K562 (cell line): ENCODE measurements at regions not wholly inside any gene's neighbourhood (a gene's known extent, or its start where the extent isn't known, plus 50 kb on each side); places are given as distances from the start of the nearest gene placed in this dataset.

Experiments
- CBX3 ChIP-seq, 2 experiments: IDR thresholded peaks; 1 replicate in 1 of 2; 2 replicates in 1 of 2; pipeline ENCODE4 v1.6.1; 2012; ENCODE audit warnings: inconsistent platforms in 2 of 2, low read length in 2 of 2, borderline replicate concordance in 1 of 2, control low read depth in 1 of 2
- FOXJ3 ChIP-seq: sonication (generic); formaldehyde crosslinking; IDR thresholded peaks from 2 replicates; pipeline ENCODE4 v1.4.0; 2020; ENCODE audit warnings: mild to moderate bottlenecking, missing genetic modification reagents
- FOXK2 ChIP-seq, 2 experiments: fragments of 450-650 bp; IDR thresholded peaks in 1 of 2; conservative IDR thresholded peaks in 1 of 2; 2 replicates each; pipeline ENCODE4 v1.6.1; 2016; ENCODE audit warnings: low read depth in 2 of 2, mild to moderate bottlenecking in 1 of 2
- HDAC1 ChIP-seq, 2 experiments: fragments of 450-650 bp; IDR thresholded peaks; 2 replicates each; pipeline ENCODE4 v1.6.1; 2016 to 2017; ENCODE audit warnings: inconsistent platforms in 1 of 2, mild to moderate bottlenecking in 1 of 2, moderate library complexity in 1 of 2
- HMGN3 ChIP-seq: IDR thresholded peaks from 2 replicates; pipeline ENCODE4 v1.6.1; 2011; ENCODE audit warnings: borderline replicate concordance, low read depth, mild to moderate bottlenecking, mixed read lengths, low read length; ENCODE audit not compliant: insufficient read length; ENCODE audit errors: extremely low read depth
- HOXB6 ChIP-seq: fragments of 250-450 bp; sonication (Bioruptor Pico); IDR thresholded peaks from 2 replicates; pipeline ENCODE4 v1.5.1; 2022; ENCODE audit warnings: mild to moderate bottlenecking, borderline replicate concordance
- MAFK ChIP-seq: IDR thresholded peaks from 2 replicates; pipeline ENCODE4 v1.6.1; 2011; ENCODE audit warnings: low read length, improper control_type of control experiment
- NEUROD1 ChIP-seq: fragments of 150-350 bp; IDR thresholded peaks from 2 replicates; pipeline ENCODE4 v1.6.1; 2014; ENCODE audit warnings: borderline replicate concordance, low read length, low read depth; ENCODE audit not compliant: partially characterized antibody
- SLC30A9 ChIP-seq: fragments of 250-450 bp; sonication (Bioruptor Pico); IDR thresholded peaks from 2 replicates; pipeline ENCODE4 v1.8.0; 2022; ENCODE audit warnings: mild to moderate bottlenecking, moderate library complexity
- SMAD2 ChIP-seq: fragments of 150-350 bp; IDR thresholded peaks from 2 replicates; pipeline ENCODE4 v1.6.1; 2014; ENCODE audit warnings: low read depth, mild to moderate bottlenecking, low read length
- U2AF1 ChIP-seq: fragments of 200-400 bp; formaldehyde crosslinking; optimal IDR thresholded peaks from 2 replicates; pipeline ENCODE3; 2017; ENCODE audit warnings: mild to moderate bottlenecking, low read depth, low read length, moderate library complexity
- ZNF165 ChIP-seq: fragments of 250-450 bp; sonication (Bioruptor Pico); IDR thresholded peaks from 2 replicates; pipeline ENCODE4 v1.4.0; 2020; ENCODE audit warnings: borderline replicate concordance
- ZNF311 ChIP-seq: fragments of 250-450 bp; sonication (Bioruptor Pico); IDR thresholded peaks from 2 replicates; pipeline ENCODE4 v1.4.0; 2020; ENCODE audit warnings: mild to moderate bottlenecking, moderate library complexity
- ZNF583 ChIP-seq: fragments of 250-450 bp; sonication (Bioruptor Pico); IDR thresholded peaks from 2 replicates; pipeline ENCODE4 v1.4.0; 2020
- ZNF668 ChIP-seq: fragments of 250-450 bp; sonication (Bioruptor Pico); IDR thresholded peaks from 2 replicates; pipeline ENCODE4 v1.8.0; 2022; ENCODE audit warnings: mild to moderate bottlenecking, inconsistent platforms
- ZNF778 ChIP-seq: fragments of 450-650 bp; formaldehyde crosslinking; IDR thresholded peaks from 2 replicates; pipeline ENCODE4 v1.4.0; 2020; ENCODE audit warnings: mild to moderate bottlenecking, moderate library complexity
- TF ChIP-seq, protein P1 (sequence below), 2 experiments: fragments of 200-800 bp in 1 of 2; sonication (Bioruptor generic) in 1 of 2; sonication (generic) in 1 of 2; formaldehyde crosslinking in 1 of 2; IDR thresholded peaks in 1 of 2; conservative IDR thresholded peaks in 1 of 2; 2 replicates each; pipeline versions ENCODE4 v1.5.0 to v1.6.1; 2016 to 2020; ENCODE audit warnings: missing compliant biosample characterization in 1 of 2, missing genetic modification characterization in 1 of 2, missing genetic modification reagents in 1 of 2
- TF ChIP-seq, protein P2 (sequence below): IDR thresholded peaks from 2 replicates; pipeline ENCODE4 v1.6.1; 2012; ENCODE audit warnings: low read depth, low read length, improper control_type of control experiment, borderline replicate concordance
- TF ChIP-seq, protein P3 (sequence below): fragments of 450-650 bp; formaldehyde crosslinking; IDR thresholded peaks from 2 replicates; pipeline ENCODE4 v1.4.0; 2020; ENCODE audit warnings: mild to moderate bottlenecking, moderate library complexity
- TF ChIP-seq, protein P4 (sequence below): fragments of 250-450 bp; sonication (Bioruptor Pico); IDR thresholded peaks from 2 replicates; pipeline ENCODE4 v1.8.0; 2022; ENCODE audit warnings: moderate library complexity, mild to moderate bottlenecking, inconsistent platforms

DNA sequence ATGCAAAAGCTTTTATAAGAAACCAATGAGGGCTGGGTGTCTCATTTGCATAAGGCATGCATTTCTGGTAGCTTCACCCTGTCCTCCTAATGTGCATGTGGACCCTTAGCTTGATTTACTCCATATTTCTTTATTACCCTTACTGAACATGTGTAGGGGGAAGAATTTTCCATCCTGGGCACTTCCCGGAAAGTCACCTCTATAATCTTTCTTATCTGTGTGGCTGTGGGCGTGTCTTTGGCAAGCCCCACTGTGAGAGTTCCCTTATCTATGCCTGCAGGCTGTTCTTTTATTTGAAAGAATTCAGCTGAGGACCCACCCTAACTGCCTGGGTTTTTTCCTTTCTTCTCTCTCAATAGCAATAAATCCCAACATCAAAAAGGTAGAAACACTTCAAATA is 627.8 kb downstream of the DOK5 start (continued):
- 0 out of 4 replicates have a peak, but pooled peaks of 1 of the 2 experiments have one; percentile 20 for TF ChIP-seq HDAC1 (IDR thresholded peaks at IDR 0.05)
- TF ChIP-seq MAFK: 0 out of 2 replicates have a peak, but pooled peaks have one; percentile 2
- peak; percentile 81; the same call in 1 of the 2 replicates for TF ChIP-seq ZNF668
- no peak for TF ChIP-seq FOXJ3 (CRISPR knock-in tag)
- no peak for TF ChIP-seq HOXB6 (CRISPR knock-in tag)
- TF ChIP-seq ZNF165 (CRISPR knock-in tag): peak; percentile 91; the same call in 1 of the 2 replicates
- peak; percentile 94 for TF ChIP-seq ZNF583
- TF ChIP-seq, protein P1, sequence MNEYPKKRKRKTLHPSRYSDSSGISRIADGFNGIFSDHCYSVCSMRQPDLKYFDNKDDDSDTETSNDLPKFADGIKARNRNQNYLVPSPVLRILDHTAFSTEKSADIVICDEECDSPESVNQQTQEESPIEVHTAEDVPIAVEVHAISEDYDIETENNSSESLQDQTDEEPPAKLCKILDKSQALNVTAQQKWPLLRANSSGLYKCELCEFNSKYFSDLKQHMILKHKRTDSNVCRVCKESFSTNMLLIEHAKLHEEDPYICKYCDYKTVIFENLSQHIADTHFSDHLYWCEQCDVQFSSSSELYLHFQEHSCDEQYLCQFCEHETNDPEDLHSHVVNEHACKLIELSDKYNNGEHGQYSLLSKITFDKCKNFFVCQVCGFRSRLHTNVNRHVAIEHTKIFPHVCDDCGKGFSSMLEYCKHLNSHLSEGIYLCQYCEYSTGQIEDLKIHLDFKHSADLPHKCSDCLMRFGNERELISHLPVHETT (CRISPR knock-in tag; conservative IDR thresholded peaks at IDR 0.05 in 1 of 2, IDR thresholded peaks at IDR 0.05 in 1 of 2): peak in 1 of 2 experiments; percentile 78; a peak in 2 of 4 replicates
- TF ChIP-seq CBX3 (IDR thresholded peaks at IDR 0.05; ENCODE audit: borderline replicate concordance in 1 of 2, low read length in 2 of 2): peak in 1 of 2 experiments; percentile 80; a peak in 1 of 3 replicates
- TF ChIP-seq ZNF311 (CRISPR knock-in tag): peak; percentile 94
- TF ChIP-seq ZNF778 (CRISPR knock-in tag): no peak
- TF ChIP-seq NEUROD1: peak; percentile 74
- TF ChIP-seq FOXK2 (conservative IDR thresholded peaks at IDR 0.05 in 1 of 2, IDR thresholded peaks at IDR 0.05 in 1 of 2; ENCODE audit: low read depth in 2 of 2): peak; percentile 41 to 47; a peak in 1 of 4 replicates
- TF ChIP-seq, protein P2, sequence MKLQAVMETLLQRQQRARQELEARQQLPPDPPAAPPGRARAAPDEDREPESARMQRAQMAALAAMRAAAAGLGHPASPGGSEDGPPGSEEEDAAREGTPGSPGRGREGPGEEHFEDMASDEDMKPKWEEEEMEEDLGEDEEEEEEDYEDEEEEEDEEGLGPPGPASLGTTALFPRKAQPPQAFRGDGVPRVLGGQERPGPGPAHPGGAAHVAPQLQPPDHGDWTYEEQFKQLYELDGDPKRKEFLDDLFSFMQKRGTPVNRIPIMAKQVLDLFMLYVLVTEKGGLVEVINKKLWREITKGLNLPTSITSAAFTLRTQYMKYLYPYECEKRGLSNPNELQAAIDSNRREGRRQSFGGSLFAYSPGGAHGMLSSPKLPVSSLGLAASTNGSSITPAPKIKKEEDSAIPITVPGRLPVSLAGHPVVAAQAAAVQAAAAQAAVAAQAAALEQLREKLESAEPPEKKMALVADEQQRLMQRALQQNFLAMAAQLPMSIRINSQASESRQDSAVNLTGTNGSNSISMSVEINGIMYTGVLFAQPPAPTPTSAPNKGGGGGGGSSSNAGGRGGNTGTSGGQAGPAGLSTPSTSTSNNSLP: peak; percentile 91
- no peak for TF ChIP-seq U2AF1
- TF ChIP-seq, protein P3, sequence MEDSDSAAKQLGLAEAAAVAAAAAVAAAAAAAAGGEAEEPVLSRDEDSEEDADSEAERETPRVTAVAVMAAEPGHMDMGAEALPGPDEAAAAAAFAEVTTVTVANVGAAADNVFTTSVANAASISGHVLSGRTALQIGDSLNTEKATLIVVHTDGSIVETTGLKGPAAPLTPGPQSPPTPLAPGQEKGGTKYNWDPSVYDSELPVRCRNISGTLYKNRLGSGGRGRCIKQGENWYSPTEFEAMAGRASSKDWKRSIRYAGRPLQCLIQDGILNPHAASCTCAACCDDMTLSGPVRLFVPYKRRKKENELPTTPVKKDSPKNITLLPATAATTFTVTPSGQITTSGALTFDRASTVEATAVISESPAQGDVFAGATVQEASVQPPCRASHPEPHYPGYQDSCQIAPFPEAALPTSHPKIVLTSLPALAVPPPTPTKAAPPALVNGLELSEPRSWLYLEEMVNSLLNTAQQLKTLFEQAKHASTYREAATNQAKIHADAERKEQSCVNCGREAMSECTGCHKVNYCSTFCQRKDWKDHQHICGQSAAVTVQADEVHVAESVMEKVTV: no peak
- no peak for TF ChIP-seq SLC30A9
- TF ChIP-seq, protein P4, sequence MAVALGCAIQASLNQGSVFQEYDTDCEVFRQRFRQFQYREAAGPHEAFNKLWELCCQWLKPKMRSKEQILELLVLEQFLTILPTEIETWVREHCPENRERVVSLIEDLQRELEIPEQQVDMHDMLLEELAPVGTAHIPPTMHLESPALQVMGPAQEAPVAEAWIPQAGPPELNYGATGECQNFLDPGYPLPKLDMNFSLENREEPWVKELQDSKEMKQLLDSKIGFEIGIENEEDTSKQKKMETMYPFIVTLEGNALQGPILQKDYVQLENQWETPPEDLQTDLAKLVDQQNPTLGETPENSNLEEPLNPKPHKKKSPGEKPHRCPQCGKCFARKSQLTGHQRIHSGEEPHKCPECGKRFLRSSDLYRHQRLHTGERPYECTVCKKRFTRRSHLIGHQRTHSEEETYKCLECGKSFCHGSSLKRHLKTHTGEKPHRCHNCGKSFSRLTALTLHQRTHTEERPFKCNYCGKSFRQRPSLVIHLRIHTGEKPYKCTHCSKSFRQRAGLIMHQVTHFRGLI: peak; percentile 85; the same call in 1 of the 2 replicates
- peak; percentile 20 for TF ChIP-seq HMGN3
- no peak for TF ChIP-seq SMAD2
